DOHH2 (cell line): ENCODE measurements at regions not wholly inside any gene's neighbourhood (a gene's known extent, or its start where the extent isn't known, plus 50 kb on each side); places are given as distances from the start of the nearest gene placed in this dataset.

Source experiments
- H3F3A ChIP-seq: fragments of 200-600 bp; sonication (generic), shearing (Covaris generic); 2 replicates; pipeline ENCODE4 v1.6.0; 2016; ENCODE audit warnings: antibody characterized with exemption, mild to moderate bottlenecking; ENCODE audit not compliant: control insufficient read depth, insufficient read depth
- H3K27ac ChIP-seq: fragments of 200-600 bp; sonication (generic); 2 replicates; pipeline ENCODE4 v1.5.1; 2014; ENCODE audit warnings: low read depth, mild to moderate bottlenecking, low read length, moderate library complexity
- H3K27me3 ChIP-seq: fragments of 200-600 bp; sonication (generic); 2 replicates; pipeline ENCODE4 v1.6.1; 2014; ENCODE audit warnings: mild to moderate bottlenecking, low read length, mixed read lengths; ENCODE audit not compliant: control insufficient read depth
- H3K36me3 ChIP-seq: fragments of 200-600 bp; sonication (generic); 2 replicates; pipeline ENCODE4 v1.6.1; 2014; ENCODE audit warnings: mild to moderate bottlenecking, low read length, moderate library complexity, mixed read lengths; ENCODE audit not compliant: control insufficient read depth
- H3K4me1 ChIP-seq: fragments of 200-600 bp; sonication (generic); 2 replicates; pipeline ENCODE4 v1.6.1; 2014; ENCODE audit warnings: mild to moderate bottlenecking, low read length, mixed read lengths; ENCODE audit not compliant: control insufficient read depth
- H3K4me2 ChIP-seq: fragments of 200-600 bp; sonication (generic); 2 replicates; pipeline ENCODE4 v1.6.0; 2014; ENCODE audit warnings: mild to moderate bottlenecking, low read length, moderate library complexity
- H3K4me3 ChIP-seq: fragments of 200-600 bp; sonication (generic); 2 replicates; pipeline ENCODE4 v1.5.1; 2014; ENCODE audit warnings: mild to moderate bottlenecking, low read length, mixed read lengths
- H3K79me2 ChIP-seq: fragments of 200-600 bp; sonication (generic); 2 replicates; pipeline ENCODE4 v1.6.1; 2014; ENCODE audit warnings: mild to moderate bottlenecking, low read length, mixed read lengths; ENCODE audit not compliant: control insufficient read depth
- H3K9me2 ChIP-seq: fragments of 200-600 bp; sonication (generic); replicated peaks from 2 replicates; pipeline ENCODE4 v1.6.1; 2014; ENCODE audit warnings: mild to moderate bottlenecking, low read length, mixed read lengths; ENCODE audit not compliant: control insufficient read depth
- H3K9me3 ChIP-seq: fragments of 200-600 bp; sonication (generic); 2 replicates; pipeline ENCODE4 v1.6.1; 2014; ENCODE audit warnings: antibody characterized with exemption, low read length, mixed read lengths; ENCODE audit not compliant: control insufficient read depth, insufficient read depth
- H4K20me1 ChIP-seq: fragments of 200-600 bp; sonication (generic); 2 replicates; pipeline ENCODE4 v1.6.0; 2014; ENCODE audit warnings: low read depth, mild to moderate bottlenecking, antibody characterized with exemption, low read length, moderate library complexity; ENCODE audit not compliant: control insufficient read depth, insufficient read depth
- CTCF ChIP-seq: fragments of 200-600 bp; sonication (generic); IDR thresholded peaks from one replicate; pipeline ENCODE4 v1.5.1; 2014; ENCODE audit warnings: antibody characterized with exemption, mild to moderate bottlenecking, low read depth, low read length; ENCODE audit not compliant: poor library complexity, severe bottlenecking
- EZH2phosphoT487 ChIP-seq: fragments of 200-600 bp; sonication (generic); IDR thresholded peaks from 2 replicates; pipeline ENCODE4 v1.6.1; 2017; ENCODE audit warnings: borderline replicate concordance, mild to moderate bottlenecking, antibody characterized with exemption, low read length, moderate library complexity, mixed read lengths

- no peaks in the 10 kb centered on the region for H3K79me2 ChIP-seq
- H3K9me3 ChIP-seq, result no peaks in the 10 kb centered on the region
- TF ChIP-seq EZH2phosphoT487 (no peak), CTCF (no peak)
- no peak overlapping the region for H3K4me3 ChIP-seq
- H3K4me2 ChIP-seq, result no peak overlapping the region
- H3K27me3 ChIP-seq, result 0 out of 2 replicates have a peak, but pooled peaks cover 3% of the 10 kb centered on the region
- H4K20me1 ChIP-seq, result no peaks in the 10 kb centered on the region
- H3K4me1 ChIP-seq, result peaks cover 5% of the 10 kb centered on the region; the same call in 1 of the 2 replicates
- no peak overlapping the region for H3K27ac ChIP-seq
- no peaks in the 10 kb centered on the region for H3K9me2 ChIP-seq
- no peaks in the 10 kb centered on the region for H3F3A ChIP-seq
- H3K36me3 ChIP-seq, result no peaks in the 10 kb centered on the region
Measured at GRCh38 chr2:236997069-236997715, 88.5 kb upstream of the COPS8 start.

GRCh38 chr2:236998236-236998635 lies 87.5 kb upstream of the COPS8 start:
- H3K27me3 ChIP-seq, result 0 out of 2 replicates have a peak, but pooled peaks cover 3% of the 10 kb centered on the region
- no peak overlapping the region for H3K4me3 ChIP-seq
- no peaks in the 10 kb centered on the region for H3K79me2 ChIP-seq
- H3K9me2 ChIP-seq, result no peaks in the 10 kb centered on the region
- no peak overlapping the region for H3K27ac ChIP-seq
- no peaks in the 10 kb centered on the region for H4K20me1 ChIP-seq
- no peak for TF ChIP-seq EZH2phosphoT487
- TF ChIP-seq CTCF, result no peak
- H3K36me3 ChIP-seq, result no peaks in the 10 kb centered on the region
- no peaks in the 10 kb centered on the region for H3F3A ChIP-seq
- no peak overlapping the region for H3K4me2 ChIP-seq
- H3K4me1 ChIP-seq, result peaks cover 5% of the 10 kb centered on the region; the same call in 1 of the 2 replicates
- H3K9me3 ChIP-seq, result no peaks in the 10 kb centered on the region

GRCh38 chr2:236998758-236999157 lies 86.9 kb upstream of the COPS8 start:
- Histone ChIP-seq H3K9me3 (no peaks in the 10 kb centered on the region), H3K27me3 (0 out of 2 replicates have a peak, but pooled peaks cover 3% of the 10 kb centered on the region), H3K4me2 (no peak overlapping the region), H3K4me3 (no peak overlapping the region), H4K20me1 (no peaks in the 10 kb centered on the region), H3K4me1 (peaks cover 5% of the 10 kb centered on the region; the same call in 1 of the 2 replicates), H3F3A (no peaks in the 10 kb centered on the region), H3K9me2 (no peaks in the 10 kb centered on the region), H3K36me3 (no peaks in the 10 kb centered on the region), H3K27ac (no peak overlapping the region), H3K79me2 (no peaks in the 10 kb centered on the region)
- TF ChIP-seq CTCF, result no peak
- TF ChIP-seq EZH2phosphoT487, result no peak
